ENCODE measurements at regions not wholly inside any gene's neighbourhood (a gene's known extent, or its start where the extent isn't known, plus 50 kb on each side); places are given as distances from the start of the nearest gene placed in this dataset.
"Not testable (repeated sequence)": the region's sequence is repeated elsewhere in the genome, so short reads cannot be mapped to it uniquely, and the experiment has no call there.

GRCh38 chr5:56668996-56669395 lies 146.4 kb upstream of the MAP3K1 start:
- Histone ChIP-seq H3K36me3 (no peaks in the 10 kb centered on the region), H3K4me3 (ENCODE audit: low read depth in 1 of 2, low read length in 1 of 2) (peak overlapping the region in 1 of 2 experiments; percentile 36), H3K27me3 (no peaks in the 10 kb centered on the region), H3K27ac (peak overlapping the region; percentile 96), H3K4me1 (ENCODE audit: control insufficient read depth in 1 of 2, insufficient read depth in 1 of 2, low read depth in 1 of 2, low read length in 1 of 2) (peaks cover 80 to 81% of the 10 kb centered on the region in 2 experiments), H3K9me3 (no peaks in the 10 kb centered on the region)
- TF ChIP-seq CTCF (IDR thresholded peaks at IDR 0.05): no peak

- no peaks in the 10 kb centered on the region for H3K36me3 ChIP-seq
- H3K27me3 ChIP-seq: no peaks in the 10 kb centered on the region
- peak overlapping the region; percentile 96 for H3K27ac ChIP-seq
- peaks cover 67 to 68% of the 10 kb centered on the region in 2 experiments for H3K4me1 ChIP-seq (ENCODE audit: control insufficient read depth in 1 of 2, insufficient read depth in 1 of 2, low read depth in 1 of 2, low read length in 1 of 2)
- TF ChIP-seq CTCF (IDR thresholded peaks at IDR 0.05): no peak
- H3K4me3 ChIP-seq (ENCODE audit: low read depth in 1 of 2, low read length in 1 of 2): no peak overlapping the region
- H3K9me3 ChIP-seq: no peaks in the 10 kb centered on the region
These were observed 147.7 kb upstream of the MAP3K1 start for GRCh38 chr5:56667692-56668091.

- Histone ChIP-seq H3K27ac (peak overlapping the region; percentile 75), H3K4me3 (ENCODE audit: low read depth in 1 of 2, low read length in 1 of 2) (no peak overlapping the region), H3K4me1 (ENCODE audit: control insufficient read depth in 1 of 2, insufficient read depth in 1 of 2, low read depth in 1 of 2, low read length in 1 of 2) (peaks cover 60% of the 10 kb centered on the region in 2 experiments), H3K36me3 (no peaks in the 10 kb centered on the region), H3K27me3 (no peaks in the 10 kb centered on the region), H3K9me3 (no peaks in the 10 kb centered on the region)
- no peak for TF ChIP-seq CTCF (IDR thresholded peaks at IDR 0.05)
These were observed 148.4 kb upstream of the MAP3K1 start for GRCh38 chr5:56666901-56667300.

GRCh38 chr5:56665117-56665516 lies 150.2 kb upstream of the MAP3K1 start:
- H3K27me3 ChIP-seq; H3K27ac ChIP-seq; H3K36me3 ChIP-seq; H3K9me3 ChIP-seq; H3K4me3 ChIP-seq (ENCODE audit: low read depth in 1 of 2, low read length in 1 of 2): not testable (repeated sequence)
- peaks cover 55 to 60% of the 10 kb centered on the region in 2 experiments for H3K4me1 ChIP-seq (ENCODE audit: control insufficient read depth in 1 of 2, insufficient read depth in 1 of 2, low read depth in 1 of 2, low read length in 1 of 2)

GRCh38 chr5:56664025-56664424 lies 151.3 kb upstream of the MAP3K1 start:
- no peaks in the 10 kb centered on the region for H3K27me3 ChIP-seq
- H3K27ac ChIP-seq: no peak overlapping the region
- no peak overlapping the region for H3K4me3 ChIP-seq (ENCODE audit: low read depth in 1 of 2, low read length in 1 of 2)
- H3K9me3 ChIP-seq: no peaks in the 10 kb centered on the region
- H3K36me3 ChIP-seq: no peaks in the 10 kb centered on the region
- TF ChIP-seq CTCF (IDR thresholded peaks at IDR 0.05): no peak
- H3K4me1 ChIP-seq (ENCODE audit: control insufficient read depth in 1 of 2, insufficient read depth in 1 of 2, low read depth in 1 of 2, low read length in 1 of 2): peaks cover 48 to 54% of the 10 kb centered on the region in 2 experiments

GRCh38 chr5:56663523-56663922 lies 151.8 kb upstream of the MAP3K1 start:
- Histone ChIP-seq H3K4me1 (ENCODE audit: control insufficient read depth in 1 of 2, insufficient read depth in 1 of 2, low read depth in 1 of 2, low read length in 1 of 2) (peaks cover 45 to 54% of the 10 kb centered on the region in 2 experiments), H3K27ac (no peak overlapping the region), H3K36me3 (no peaks in the 10 kb centered on the region), H3K27me3 (no peaks in the 10 kb centered on the region), H3K4me3 (ENCODE audit: low read depth in 1 of 2, low read length in 1 of 2) (no peak overlapping the region), H3K9me3 (no peaks in the 10 kb centered on the region)
- no peak for TF ChIP-seq CTCF (IDR thresholded peaks at IDR 0.05)

Data from neutrophil (primary cell).